HCT116 (cell line): ENCODE measurements at regions not wholly inside any gene's neighbourhood (a gene's known extent, or its start where the extent isn't known, plus 50 kb on each side); places are given as distances from the start of the nearest gene placed in this dataset.
A peak's percentile ranks its signal among the peaks of the same experiment; 100 is the strongest.

Experiments used
- ATAC-seq: fragments of 200-7000 bp; cut with Tn5 transposase; 2 replicates; pipeline ENCODE4 v1.9.1; 2020; ENCODE audit warnings: mild to moderate bottlenecking, moderate library complexity
- BruUV-seq: library from RNA; stranded (reverse); fragments of 400-500 nt; replicated peaks from 2 replicates; lab custom pipeline; 2021; lab: Mats Ljungman, UMichigan
- CTCF ChIA-PET: fragments of 300-600 bp; sonication (Branson Sonifier 250); formaldehyde crosslinking; loops from one replicate; lab custom pipeline; 2021; ENCODE audit warnings: antibody characterized with exemption; lab: Charles Lee
- POLR2A ChIA-PET: fragments of 300-600, 350-600 bp; sonication (Branson Sonifier 250); formaldehyde crosslinking; loops from one replicate; lab custom pipeline; 2021; ENCODE audit warnings: antibody characterized with exemption; lab: Charles Lee
- RAD21 ChIA-PET, 2 experiments: fragments of 300-600 bp; sonication (Branson Sonifier 250); formaldehyde crosslinking; loops; one replicate each; lab custom pipeline; 2023; ENCODE audit warnings: low total read pairs in 2 of 2; ENCODE audit not compliant: uncharacterized antibody in 2 of 2, unreplicated experiment in 2 of 2, low non-redundant PET in 1 of 2; lab: Charles Lee
- DNase-seq: peaks from one replicate; pipeline ENCODE4 v3.0.0-alpha.2; 2010; ENCODE audit warnings: low read depth, low spot score
- H2AFZ ChIP-seq: fragments of 200-600 bp; shearing (Covaris generic), sonication (generic); 2 replicates; pipeline ENCODE4 v1.6.1; 2017; ENCODE audit warnings: low read depth, mixed run types, mixed read lengths, antibody characterized with exemption, low read length; ENCODE audit not compliant: poor library complexity, severe bottlenecking
- H3K27ac ChIP-seq: 2 replicates; pipeline ENCODE4 v1.5.1; 2012; ENCODE audit warnings: low read depth, low read length
- H3K27me3 ChIP-seq: fragments of 200-600 bp; sonication (generic); 2 replicates; pipeline ENCODE4 v1.6.1; 2016; ENCODE audit warnings: mixed run types, low read length, mixed read lengths; ENCODE audit not compliant: insufficient read depth
- H3K36me3 ChIP-seq, 2 experiments: fragments of 200-500 bp in 1 of 2; fragments of 200-600 bp in 1 of 2; sonication (Bioruptor generic) in 1 of 2; sonication (generic) in 1 of 2; 2 replicates each; pipeline versions ENCODE4 v1.5.1 to v1.6.1; 2014 to 2016; ENCODE audit warnings: low read length in 2 of 2, inconsistent platforms in 1 of 2, mixed read lengths in 1 of 2, mixed run types in 1 of 2; ENCODE audit not compliant: insufficient read depth in 2 of 2, control insufficient read depth in 1 of 2
- H3K4me1 ChIP-seq, 2 experiments: fragments of 200-600 bp in 1 of 2; sonication (generic) in 1 of 2; 2 replicates each; pipeline versions ENCODE4 v1.5.1 to v1.6.1; 2012 to 2017; ENCODE audit warnings: low read length in 2 of 2, inconsistent platforms in 1 of 2, mild to moderate bottlenecking in 1 of 2, mixed read lengths in 1 of 2, mixed run types in 1 of 2, moderate library complexity in 1 of 2; ENCODE audit not compliant: insufficient read depth in 2 of 2, control insufficient read depth in 1 of 2
- H3K4me2 ChIP-seq: fragments of 200-600 bp; sonication (generic); 2 replicates; pipeline ENCODE4 v1.6.1; 2017; ENCODE audit warnings: mixed run types, low read length, mixed read lengths
- H3K4me3 ChIP-seq, 2 experiments: fragments of 200-600 bp in 1 of 2; sonication (generic) in 1 of 2; replicated peaks in 1 of 2; 2 replicates each; pipeline ENCODE4 v1.5.1; 2011 to 2016; ENCODE audit warnings: low read length in 2 of 2, control low read depth in 1 of 2, low read depth in 1 of 2, mild to moderate bottlenecking in 1 of 2, mixed read lengths in 1 of 2, mixed run types in 1 of 2
- H3K79me2 ChIP-seq: fragments of 200-600 bp; sonication (generic); 2 replicates; pipeline ENCODE4 v1.6.1; 2017; ENCODE audit warnings: mild to moderate bottlenecking, mixed run types, low read length, moderate library complexity, mixed read lengths; ENCODE audit not compliant: insufficient read depth
- H3K9ac ChIP-seq: fragments of 200-600 bp; sonication (generic); 2 replicates; pipeline ENCODE4 v1.6.1; 2016; ENCODE audit warnings: low read length, mixed read lengths
- H3K9me2 ChIP-seq: fragments of 200-600 bp; sonication (generic), shearing (Covaris generic); 2 replicates; pipeline ENCODE4 v1.6.1; 2017; ENCODE audit warnings: mixed run types, mild to moderate bottlenecking, moderate library complexity; ENCODE audit not compliant: insufficient read depth
- H3K9me3 ChIP-seq, 2 experiments: fragments of 200-500 bp in 1 of 2; fragments of 200-600 bp in 1 of 2; sonication (Bioruptor generic) in 1 of 2; sonication (generic) in 1 of 2; 2 replicates each; pipeline ENCODE4 v1.6.1; 2014 to 2017; ENCODE audit warnings: low read length in 2 of 2, mixed read lengths in 2 of 2, inconsistent platforms in 1 of 2, low read depth in 1 of 2, mild to moderate bottlenecking in 1 of 2, mixed run types in 1 of 2, moderate library complexity in 1 of 2; ENCODE audit not compliant: control insufficient read depth in 1 of 2, insufficient read depth in 1 of 2
- H4K20me1 ChIP-seq: fragments of 200-600 bp; sonication (generic), shearing (Covaris generic); 2 replicates; pipeline ENCODE4 v1.6.1; 2017; ENCODE audit warnings: mixed run types, mild to moderate bottlenecking, moderate library complexity; ENCODE audit not compliant: insufficient read depth
- EGR1 ChIP-seq: IDR thresholded peaks from 2 replicates; pipeline ENCODE4 v1.6.1; 2012; ENCODE audit warnings: low read depth
- ELF1 ChIP-seq: IDR thresholded peaks from 2 replicates; pipeline ENCODE4 v1.6.1; 2012; ENCODE audit warnings: low read depth, borderline replicate concordance
- EZH2phosphoT487 ChIP-seq: fragments of 200-600 bp; IDR thresholded peaks from 2 replicates; pipeline ENCODE4 v1.6.1; 2018; ENCODE audit warnings: antibody characterized with exemption, borderline replicate concordance
- FOSL1 ChIP-seq: IDR thresholded peaks from 2 replicates; pipeline ENCODE4 v1.6.1; 2012; ENCODE audit warnings: low read depth
- SIN3A ChIP-seq: IDR thresholded peaks from 2 replicates; pipeline ENCODE4 v1.6.1; 2012; ENCODE audit warnings: low read depth
- TCF7L2 ChIP-seq: IDR thresholded peaks from 2 replicates; pipeline ENCODE4 v1.7.0; 2011; ENCODE audit warnings: borderline replicate concordance, inconsistent platforms; ENCODE audit not compliant: insufficient read depth, insufficient read length; ENCODE audit errors: extremely low read depth
- YY1 ChIP-seq: IDR thresholded peaks from 2 replicates; pipeline ENCODE4 v1.6.1; 2011; ENCODE audit warnings: low read length, low read depth, moderate library complexity, mild to moderate bottlenecking; ENCODE audit not compliant: insufficient replicate concordance; ENCODE audit errors: extremely low read depth
- ZNF274 ChIP-seq: fragments of 200-500 bp; sonication (Bioruptor generic); IDR thresholded peaks from 2 replicates; pipeline ENCODE4 v1.6.1; 2014; ENCODE audit warnings: mild to moderate bottlenecking, low read depth, low read length, inconsistent platforms
- intact Hi-C: fragments of 100-400 bp; cut with micrococcal nuclease; formaldehyde crosslinking; loops from 2 replicates; pipeline ENCODE4 v1.10.0; 2022
- TF ChIP-seq, protein P1 (sequence below), 3 experiments: fragments of 200-600 bp in 1 of 3; sonication (generic) in 1 of 3; IDR thresholded peaks in 2 of 3; conservative IDR thresholded peaks in 1 of 3; 2 replicates each; pipeline ENCODE4 v1.5.1; 2012 to 2017; ENCODE audit warnings: low read depth in 2 of 3, low read length in 2 of 3, antibody characterized with exemption in 1 of 3, borderline replicate concordance in 1 of 3, control low read depth in 1 of 3, mild to moderate bottlenecking in 1 of 3, mixed read lengths in 1 of 3, mixed run types in 1 of 3, moderate library complexity in 1 of 3; ENCODE audit not compliant: insufficient read depth in 1 of 3
- TF ChIP-seq, protein P2 (sequence below): IDR thresholded peaks from 2 replicates; pipeline ENCODE4 v1.6.1; 2012
- TF ChIP-seq, protein P3 (sequence below): IDR thresholded peaks from 2 replicates; pipeline ENCODE4 v1.6.1; 2012; ENCODE audit warnings: low read depth

DNA sequence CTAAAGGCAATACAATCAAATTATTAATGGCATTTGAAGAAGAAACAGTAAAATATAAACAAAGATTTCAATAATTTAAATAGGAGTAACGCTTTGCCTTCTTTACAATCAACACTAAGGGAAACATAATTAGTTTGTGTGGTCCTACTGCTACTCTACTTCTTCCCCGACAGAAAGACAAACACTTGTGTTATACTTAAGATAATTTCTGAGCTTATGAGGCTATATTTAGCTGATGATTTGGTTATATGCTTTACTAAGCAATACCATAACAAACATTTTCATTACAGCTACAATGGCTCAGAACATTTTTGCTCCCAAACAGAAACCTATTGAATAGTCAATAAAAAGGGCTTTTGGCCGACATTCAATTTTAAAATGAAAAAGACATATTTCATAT, 1217.2 kb upstream of the GJE1 start:
- H3K9ac ChIP-seq, result no peak overlapping the region
- no peaks in the 10 kb centered on the region for H3K27me3 ChIP-seq
- H3K4me1 ChIP-seq, result no peaks in the 10 kb centered on the region; a peak in 1 of 4 replicates
- BruUV-seq, result no TSS peak
- intact Hi-C loops, result no loop called here
- H3K79me2 ChIP-seq, result no peaks in the 10 kb centered on the region
- H4K20me1 ChIP-seq, result no peaks in the 10 kb centered on the region
- H3K36me3 ChIP-seq, result no peaks in the 10 kb centered on the region
- RAD21 ChIA-PET, result no interaction called here
- no peaks in the 10 kb centered on the region for H3K9me2 ChIP-seq
- H3K27ac ChIP-seq, result no peak overlapping the region
- TF ChIP-seq EZH2phosphoT487 (no peak), YY1 (no peak), EGR1 (no peak), ELF1 (no peak), ZNF274 (no peak)
- CTCF ChIA-PET, result no interaction called here
- POLR2A ChIA-PET, result no interaction called here
- no peak overlapping the region for H3K4me2 ChIP-seq
- no peak overlapping the region for H3K4me3 ChIP-seq
- DNase-seq (no peak), ATAC-seq (no peak)
- no peaks in the 10 kb centered on the region for H3K9me3 ChIP-seq
- no peak overlapping the region for H2AFZ ChIP-seq

DNA sequence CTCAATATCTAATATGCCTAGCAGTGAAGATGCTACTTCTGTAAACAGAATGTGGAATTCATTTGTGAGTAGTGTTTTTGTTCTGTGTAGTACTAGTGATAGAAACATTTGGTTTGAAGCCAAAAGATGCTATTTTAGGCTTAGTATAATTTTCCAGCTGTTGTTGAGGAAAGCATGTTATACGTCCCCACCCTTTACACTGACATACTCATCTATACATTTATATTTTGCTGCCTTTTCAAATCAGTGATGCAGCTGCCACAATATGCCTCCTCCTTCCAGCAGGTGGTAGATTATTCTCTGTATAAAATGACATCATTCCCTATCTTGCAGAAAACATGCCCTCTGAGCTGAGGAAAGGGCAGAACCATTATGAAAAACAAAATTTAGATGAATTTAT, 1217.6 kb upstream of the GJE1 start:
- no peaks in the 10 kb centered on the region for H3K9me2 ChIP-seq
- no peak for TF ChIP-seq TCF7L2
- TF ChIP-seq, protein P1, sequence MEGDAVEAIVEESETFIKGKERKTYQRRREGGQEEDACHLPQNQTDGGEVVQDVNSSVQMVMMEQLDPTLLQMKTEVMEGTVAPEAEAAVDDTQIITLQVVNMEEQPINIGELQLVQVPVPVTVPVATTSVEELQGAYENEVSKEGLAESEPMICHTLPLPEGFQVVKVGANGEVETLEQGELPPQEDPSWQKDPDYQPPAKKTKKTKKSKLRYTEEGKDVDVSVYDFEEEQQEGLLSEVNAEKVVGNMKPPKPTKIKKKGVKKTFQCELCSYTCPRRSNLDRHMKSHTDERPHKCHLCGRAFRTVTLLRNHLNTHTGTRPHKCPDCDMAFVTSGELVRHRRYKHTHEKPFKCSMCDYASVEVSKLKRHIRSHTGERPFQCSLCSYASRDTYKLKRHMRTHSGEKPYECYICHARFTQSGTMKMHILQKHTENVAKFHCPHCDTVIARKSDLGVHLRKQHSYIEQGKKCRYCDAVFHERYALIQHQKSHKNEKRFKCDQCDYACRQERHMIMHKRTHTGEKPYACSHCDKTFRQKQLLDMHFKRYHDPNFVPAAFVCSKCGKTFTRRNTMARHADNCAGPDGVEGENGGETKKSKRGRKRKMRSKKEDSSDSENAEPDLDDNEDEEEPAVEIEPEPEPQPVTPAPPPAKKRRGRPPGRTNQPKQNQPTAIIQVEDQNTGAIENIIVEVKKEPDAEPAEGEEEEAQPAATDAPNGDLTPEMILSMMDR (IDR thresholded peaks at IDR 0.05 in 2 of 3, conservative IDR thresholded peaks at IDR 0.05 in 1 of 3; ENCODE audit: borderline replicate concordance in 1 of 3, insufficient read depth in 1 of 3, low read depth in 2 of 3, low read length in 2 of 3), result 0 out of 6 replicates have a peak, but pooled peaks of 1 of the 3 experiments have one; percentile 10
- TF ChIP-seq EGR1, result no peak
- TF ChIP-seq SIN3A, result no peak
- TF ChIP-seq, protein P2, sequence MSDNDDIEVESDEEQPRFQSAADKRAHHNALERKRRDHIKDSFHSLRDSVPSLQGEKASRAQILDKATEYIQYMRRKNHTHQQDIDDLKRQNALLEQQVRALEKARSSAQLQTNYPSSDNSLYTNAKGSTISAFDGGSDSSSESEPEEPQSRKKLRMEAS, result no peak
- TF ChIP-seq FOSL1, result no peak
- TF ChIP-seq, protein P3, sequence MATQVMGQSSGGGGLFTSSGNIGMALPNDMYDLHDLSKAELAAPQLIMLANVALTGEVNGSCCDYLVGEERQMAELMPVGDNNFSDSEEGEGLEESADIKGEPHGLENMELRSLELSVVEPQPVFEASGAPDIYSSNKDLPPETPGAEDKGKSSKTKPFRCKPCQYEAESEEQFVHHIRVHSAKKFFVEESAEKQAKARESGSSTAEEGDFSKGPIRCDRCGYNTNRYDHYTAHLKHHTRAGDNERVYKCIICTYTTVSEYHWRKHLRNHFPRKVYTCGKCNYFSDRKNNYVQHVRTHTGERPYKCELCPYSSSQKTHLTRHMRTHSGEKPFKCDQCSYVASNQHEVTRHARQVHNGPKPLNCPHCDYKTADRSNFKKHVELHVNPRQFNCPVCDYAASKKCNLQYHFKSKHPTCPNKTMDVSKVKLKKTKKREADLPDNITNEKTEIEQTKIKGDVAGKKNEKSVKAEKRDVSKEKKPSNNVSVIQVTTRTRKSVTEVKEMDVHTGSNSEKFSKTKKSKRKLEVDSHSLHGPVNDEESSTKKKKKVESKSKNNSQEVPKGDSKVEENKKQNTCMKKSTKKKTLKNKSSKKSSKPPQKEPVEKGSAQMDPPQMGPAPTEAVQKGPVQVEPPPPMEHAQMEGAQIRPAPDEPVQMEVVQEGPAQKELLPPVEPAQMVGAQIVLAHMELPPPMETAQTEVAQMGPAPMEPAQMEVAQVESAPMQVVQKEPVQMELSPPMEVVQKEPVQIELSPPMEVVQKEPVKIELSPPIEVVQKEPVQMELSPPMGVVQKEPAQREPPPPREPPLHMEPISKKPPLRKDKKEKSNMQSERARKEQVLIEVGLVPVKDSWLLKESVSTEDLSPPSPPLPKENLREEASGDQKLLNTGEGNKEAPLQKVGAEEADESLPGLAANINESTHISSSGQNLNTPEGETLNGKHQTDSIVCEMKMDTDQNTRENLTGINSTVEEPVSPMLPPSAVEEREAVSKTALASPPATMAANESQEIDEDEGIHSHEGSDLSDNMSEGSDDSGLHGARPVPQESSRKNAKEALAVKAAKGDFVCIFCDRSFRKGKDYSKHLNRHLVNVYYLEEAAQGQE, result no peak
- TF ChIP-seq, all 23 proteins: peak for 1
- no peaks in the 10 kb centered on the region for H3K79me2 ChIP-seq
- H4K20me1 ChIP-seq, result no peaks in the 10 kb centered on the region
- DNase-seq (no peak), ATAC-seq (no peak)
- no peak overlapping the region for H2AFZ ChIP-seq
- H3K4me1 ChIP-seq, result no peaks in the 10 kb centered on the region; a peak in 1 of 4 replicates
- no peak overlapping the region for H3K4me2 ChIP-seq
- BruUV-seq, result no TSS peak
- no peaks in the 10 kb centered on the region for H3K9me3 ChIP-seq
- H3K4me3 ChIP-seq, result no peak overlapping the region
- no peaks in the 10 kb centered on the region for H3K27me3 ChIP-seq
- H3K27ac ChIP-seq, result no peak overlapping the region
- ChIA-PET POLR2A (no interaction called here), CTCF (no interaction called here), RAD21 (no interaction called here)
- no peaks in the 10 kb centered on the region for H3K36me3 ChIP-seq
- no peak overlapping the region for H3K9ac ChIP-seq
- intact Hi-C loops, result no loop called here
